ENCODE measurements at regions not wholly inside any gene's neighbourhood (a gene's known extent, or its start where the extent isn't known, plus 50 kb on each side); places are given as distances from the start of the nearest gene placed in this dataset.

GRCh38 chr1:201683397-201683796 lies 144.5 kb downstream of the NAV1 start:
- no peaks in the 10 kb centered on the region for H3K36me3 ChIP-seq (ENCODE audit: insufficient read depth)
- Mint-ChIP-seq H3K36me3 (ENCODE audit: low read depth) (peaks cover 4% of the 10 kb centered on the region; the same call in 2 of the 3 replicates), H3K9me3 (no peaks in the 10 kb centered on the region; the same call in 2 of the 3 replicates), H3K27ac (no peak overlapping the region), H3K4me1 (peaks cover 80% of the 10 kb centered on the region), H3K27me3 (ENCODE audit: insufficient read depth, low read depth, poor library complexity) (peaks cover 7% of the 10 kb centered on the region), H3K4me3 (no peak overlapping the region)
- H3K4me1 ChIP-seq (ENCODE audit: insufficient read depth) = peaks cover 66% of the 10 kb centered on the region
- no peak overlapping the region for H3K4me2 ChIP-seq
- H4K20me1 ChIP-seq (replicated peaks; ENCODE audit: insufficient read depth) = no peaks in the 10 kb centered on the region
- no peaks in the 10 kb centered on the region for H3K27me3 ChIP-seq (ENCODE audit: insufficient read depth)
- TF ChIP-seq EZH2 (IDR thresholded peaks at IDR 0.05; ENCODE audit: low read depth, unreplicated experiment) = no peak
- no peak for TF ChIP-seq STAT1 (IDR thresholded peaks at IDR 0.05; ENCODE audit: unreplicated experiment)
- TF ChIP-seq CREB1 (CRISPR knock-in tag; IDR thresholded peaks at IDR 0.05; ENCODE audit: low read depth) = no peak
- TF ChIP-seq ZNF114 (CRISPR knock-in tag; IDR thresholded peaks at IDR 0.05) = no peak
- TF ChIP-seq, protein P1, sequence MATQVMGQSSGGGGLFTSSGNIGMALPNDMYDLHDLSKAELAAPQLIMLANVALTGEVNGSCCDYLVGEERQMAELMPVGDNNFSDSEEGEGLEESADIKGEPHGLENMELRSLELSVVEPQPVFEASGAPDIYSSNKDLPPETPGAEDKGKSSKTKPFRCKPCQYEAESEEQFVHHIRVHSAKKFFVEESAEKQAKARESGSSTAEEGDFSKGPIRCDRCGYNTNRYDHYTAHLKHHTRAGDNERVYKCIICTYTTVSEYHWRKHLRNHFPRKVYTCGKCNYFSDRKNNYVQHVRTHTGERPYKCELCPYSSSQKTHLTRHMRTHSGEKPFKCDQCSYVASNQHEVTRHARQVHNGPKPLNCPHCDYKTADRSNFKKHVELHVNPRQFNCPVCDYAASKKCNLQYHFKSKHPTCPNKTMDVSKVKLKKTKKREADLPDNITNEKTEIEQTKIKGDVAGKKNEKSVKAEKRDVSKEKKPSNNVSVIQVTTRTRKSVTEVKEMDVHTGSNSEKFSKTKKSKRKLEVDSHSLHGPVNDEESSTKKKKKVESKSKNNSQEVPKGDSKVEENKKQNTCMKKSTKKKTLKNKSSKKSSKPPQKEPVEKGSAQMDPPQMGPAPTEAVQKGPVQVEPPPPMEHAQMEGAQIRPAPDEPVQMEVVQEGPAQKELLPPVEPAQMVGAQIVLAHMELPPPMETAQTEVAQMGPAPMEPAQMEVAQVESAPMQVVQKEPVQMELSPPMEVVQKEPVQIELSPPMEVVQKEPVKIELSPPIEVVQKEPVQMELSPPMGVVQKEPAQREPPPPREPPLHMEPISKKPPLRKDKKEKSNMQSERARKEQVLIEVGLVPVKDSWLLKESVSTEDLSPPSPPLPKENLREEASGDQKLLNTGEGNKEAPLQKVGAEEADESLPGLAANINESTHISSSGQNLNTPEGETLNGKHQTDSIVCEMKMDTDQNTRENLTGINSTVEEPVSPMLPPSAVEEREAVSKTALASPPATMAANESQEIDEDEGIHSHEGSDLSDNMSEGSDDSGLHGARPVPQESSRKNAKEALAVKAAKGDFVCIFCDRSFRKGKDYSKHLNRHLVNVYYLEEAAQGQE (IDR thresholded peaks at IDR 0.05; ENCODE audit: unreplicated experiment) = no peak
- no peak for TF ChIP-seq ZNF331 (CRISPR knock-in tag; IDR thresholded peaks at IDR 0.05; ENCODE audit: low read depth)
- TF ChIP-seq CTCF (conservative IDR thresholded peaks at IDR 0.05; ENCODE audit: low read depth in 2 of 2) = no peak
- TF ChIP-seq EZH2phosphoT487 (IDR thresholded peaks at IDR 0.05; ENCODE audit: unreplicated experiment) = no peak
- TF ChIP-seq JUNB (IDR thresholded peaks at IDR 0.05; ENCODE audit: unreplicated experiment) = no peak
- TF ChIP-seq POLR2AphosphoS5 (IDR thresholded peaks at IDR 0.05; ENCODE audit: low read depth) = no peak
- no peak for TF ChIP-seq NANOG (IDR thresholded peaks at IDR 0.05; ENCODE audit: borderline replicate concordance)
- TF ChIP-seq, protein P2, sequence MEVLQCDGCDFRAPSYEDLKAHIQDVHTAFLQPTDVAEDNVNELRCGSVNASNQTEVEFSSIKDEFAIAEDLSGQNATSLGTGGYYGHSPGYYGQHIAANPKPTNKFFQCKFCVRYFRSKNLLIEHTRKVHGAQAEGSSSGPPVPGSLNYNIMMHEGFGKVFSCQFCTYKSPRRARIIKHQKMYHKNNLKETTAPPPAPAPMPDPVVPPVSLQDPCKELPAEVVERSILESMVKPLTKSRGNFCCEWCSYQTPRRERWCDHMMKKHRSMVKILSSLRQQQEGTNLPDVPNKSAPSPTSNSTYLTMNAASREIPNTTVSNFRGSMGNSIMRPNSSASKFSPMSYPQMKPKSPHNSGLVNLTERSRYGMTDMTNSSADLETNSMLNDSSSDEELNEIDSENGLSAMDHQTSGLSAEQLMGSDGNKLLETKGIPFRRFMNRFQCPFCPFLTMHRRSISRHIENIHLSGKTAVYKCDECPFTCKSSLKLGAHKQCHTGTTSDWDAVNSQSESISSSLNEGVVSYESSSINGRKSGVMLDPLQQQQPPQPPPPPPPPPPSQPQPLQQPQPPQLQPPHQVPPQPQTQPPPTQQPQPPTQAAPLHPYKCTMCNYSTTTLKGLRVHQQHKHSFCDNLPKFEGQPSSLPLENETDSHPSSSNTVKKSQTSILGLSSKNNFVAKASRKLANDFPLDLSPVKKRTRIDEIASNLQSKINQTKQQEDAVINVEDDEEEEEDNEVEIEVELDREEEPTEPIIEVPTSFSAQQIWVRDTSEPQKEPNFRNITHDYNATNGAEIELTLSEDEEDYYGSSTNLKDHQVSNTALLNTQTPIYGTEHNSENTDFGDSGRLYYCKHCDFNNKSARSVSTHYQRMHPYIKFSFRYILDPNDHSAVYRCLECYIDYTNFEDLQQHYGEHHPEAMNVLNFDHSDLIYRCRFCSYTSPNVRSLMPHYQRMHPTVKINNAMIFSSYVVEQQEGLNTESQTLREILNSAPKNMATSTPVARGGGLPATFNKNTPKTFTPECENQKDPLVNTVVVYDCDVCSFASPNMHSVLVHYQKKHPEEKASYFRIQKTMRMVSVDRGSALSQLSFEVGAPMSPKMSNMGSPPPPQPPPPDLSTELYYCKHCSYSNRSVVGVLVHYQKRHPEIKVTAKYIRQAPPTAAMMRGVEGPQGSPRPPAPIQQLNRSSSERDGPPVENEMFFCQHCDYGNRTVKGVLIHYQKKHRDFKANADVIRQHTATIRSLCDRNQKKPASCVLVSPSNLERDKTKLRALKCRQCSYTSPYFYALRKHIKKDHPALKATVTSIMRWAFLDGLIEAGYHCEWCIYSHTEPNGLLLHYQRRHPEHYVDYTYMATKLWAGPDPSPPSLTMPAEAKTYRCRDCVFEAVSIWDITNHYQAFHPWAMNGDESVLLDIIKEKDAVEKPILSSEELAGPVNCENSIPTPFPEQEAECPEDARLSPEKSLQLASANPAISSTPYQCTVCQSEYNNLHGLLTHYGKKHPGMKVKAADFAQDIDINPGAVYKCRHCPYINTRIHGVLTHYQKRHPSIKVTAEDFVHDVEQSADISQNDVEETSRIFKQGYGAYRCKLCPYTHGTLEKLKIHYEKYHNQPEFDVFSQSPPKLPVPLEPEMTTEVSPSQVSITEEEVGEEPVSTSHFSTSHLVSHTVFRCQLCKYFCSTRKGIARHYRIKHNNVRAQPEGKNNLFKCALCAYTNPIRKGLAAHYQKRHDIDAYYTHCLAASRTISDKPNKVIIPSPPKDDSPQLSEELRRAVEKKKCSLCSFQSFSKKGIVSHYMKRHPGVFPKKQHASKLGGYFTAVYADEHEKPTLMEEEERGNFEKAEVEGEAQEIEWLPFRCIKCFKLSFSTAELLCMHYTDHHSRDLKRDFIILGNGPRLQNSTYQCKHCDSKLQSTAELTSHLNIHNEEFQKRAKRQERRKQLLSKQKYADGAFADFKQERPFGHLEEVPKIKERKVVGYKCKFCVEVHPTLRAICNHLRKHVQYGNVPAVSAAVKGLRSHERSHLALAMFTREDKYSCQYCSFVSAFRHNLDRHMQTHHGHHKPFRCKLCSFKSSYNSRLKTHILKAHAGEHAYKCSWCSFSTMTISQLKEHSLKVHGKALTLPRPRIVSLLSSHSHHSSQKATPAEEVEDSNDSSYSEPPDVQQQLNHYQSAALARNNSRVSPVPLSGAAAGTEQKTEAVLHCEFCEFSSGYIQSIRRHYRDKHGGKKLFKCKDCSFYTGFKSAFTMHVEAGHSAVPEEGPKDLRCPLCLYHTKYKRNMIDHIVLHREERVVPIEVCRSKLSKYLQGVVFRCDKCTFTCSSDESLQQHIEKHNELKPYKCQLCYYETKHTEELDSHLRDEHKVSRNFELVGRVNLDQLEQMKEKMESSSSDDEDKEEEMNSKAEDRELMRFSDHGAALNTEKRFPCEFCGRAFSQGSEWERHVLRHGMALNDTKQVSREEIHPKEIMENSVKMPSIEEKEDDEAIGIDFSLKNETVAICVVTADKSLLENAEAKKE (CRISPR knock-in tag; IDR thresholded peaks at IDR 0.05) = no peak
- TF ChIP-seq, protein P3, sequence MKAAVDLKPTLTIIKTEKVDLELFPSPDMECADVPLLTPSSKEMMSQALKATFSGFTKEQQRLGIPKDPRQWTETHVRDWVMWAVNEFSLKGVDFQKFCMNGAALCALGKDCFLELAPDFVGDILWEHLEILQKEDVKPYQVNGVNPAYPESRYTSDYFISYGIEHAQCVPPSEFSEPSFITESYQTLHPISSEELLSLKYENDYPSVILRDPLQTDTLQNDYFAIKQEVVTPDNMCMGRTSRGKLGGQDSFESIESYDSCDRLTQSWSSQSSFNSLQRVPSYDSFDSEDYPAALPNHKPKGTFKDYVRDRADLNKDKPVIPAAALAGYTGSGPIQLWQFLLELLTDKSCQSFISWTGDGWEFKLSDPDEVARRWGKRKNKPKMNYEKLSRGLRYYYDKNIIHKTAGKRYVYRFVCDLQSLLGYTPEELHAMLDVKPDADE (IDR thresholded peaks at IDR 0.05) = no peak
- ATAC-seq = no peak
- peaks cover 33% of the 10 kb centered on the region for H3K79me2 ChIP-seq (replicated peaks; ENCODE audit: insufficient read depth)
- H3K4me3 ChIP-seq = no peak overlapping the region
- H2AFZ ChIP-seq = no peak overlapping the region
- no peak for DNase-seq (ENCODE audit: low spot score)
- peaks cover 21% of the 10 kb centered on the region; the same call in 1 of the 2 replicates for H3F3A ChIP-seq (replicated peaks; ENCODE audit: low read depth)
- H3K9me2 ChIP-seq (ENCODE audit: insufficient read depth) = no peaks in the 10 kb centered on the region
- no peak overlapping the region for H3K27ac ChIP-seq (ENCODE audit: low read depth)
